PC-3 (cell line): ENCODE measurements at regions not wholly inside any gene's neighbourhood (a gene's known extent, or its start where the extent isn't known, plus 50 kb on each side); places are given as distances from the start of the nearest gene placed in this dataset.

Source experiments
- ATAC-seq: fragments of 200-7000 bp; cut with Tn5 transposase; 2 replicates; pipeline ENCODE4 v1.9.1; 2020; ENCODE audit warnings: mild to moderate bottlenecking, moderate library complexity
- BruUV-seq: library from RNA; stranded (reverse); fragments of 400-500 nt; replicated peaks from 2 replicates; lab custom pipeline; 2021; lab: Mats Ljungman, UMichigan
- CTCF ChIA-PET: fragments of 300-600 bp; sonication (Branson Sonifier 250); formaldehyde crosslinking; loops from one replicate; lab custom pipeline; 2022; ENCODE audit warnings: antibody characterized with exemption; lab: Charles Lee
- POLR2A ChIA-PET: fragments of 300-600 bp; sonication (Branson Sonifier 250); formaldehyde crosslinking; loops from one replicate; lab custom pipeline; 2022; ENCODE audit warnings: antibody characterized with exemption; ENCODE audit not compliant: unreplicated experiment; lab: Charles Lee
- DNase-seq: peaks from one replicate; pipeline ENCODE4 v3.0.0-alpha.2; 2015
- H2AFZ ChIP-seq: fragments of 300-600 bp; sonication (generic); 2 replicates; pipeline ENCODE4 v1.6.0; 2016; ENCODE audit warnings: antibody characterized with exemption, low read length
- H3F3A ChIP-seq: fragments of 300-600 bp; sonication (generic); one replicate; pipeline ENCODE4 v1.6.0; 2017; ENCODE audit warnings: antibody characterized with exemption, low read length, control low read depth, mild to moderate bottlenecking; ENCODE audit not compliant: unreplicated experiment
- H3K27ac ChIP-seq: fragments of 300-600 bp; sonication (generic); 2 replicates; pipeline ENCODE4 v1.5.1; 2016; ENCODE audit warnings: mild to moderate bottlenecking, low read length
- H3K27me3 ChIP-seq: fragments of 300-600 bp; sonication (generic); 2 replicates; pipeline ENCODE4 v1.6.1; 2016; ENCODE audit warnings: low read length, mixed read lengths
- H3K36me3 ChIP-seq: fragments of 300-600 bp; sonication (generic); 2 replicates; pipeline ENCODE4 v1.6.1; 2016; ENCODE audit warnings: low read depth, mixed run types, low read length, mixed read lengths
- H3K4me1 ChIP-seq: fragments of 300-600 bp; sonication (generic); 2 replicates; pipeline ENCODE4 v1.5.1; 2016; ENCODE audit warnings: low read length; ENCODE audit not compliant: insufficient read depth
- H3K4me2 ChIP-seq: fragments of 300-600 bp; sonication (generic); 2 replicates; pipeline ENCODE4 v1.6.0; 2016; ENCODE audit warnings: low read length
- H3K4me3 ChIP-seq: fragments of 300-600 bp; sonication (generic); 2 replicates; pipeline ENCODE4 v1.5.1; 2016; ENCODE audit warnings: mild to moderate bottlenecking, low read length, mixed read lengths
- H3K79me2 ChIP-seq: fragments of 300-600 bp; sonication (generic); 2 replicates; pipeline ENCODE4 v1.6.1; 2017; ENCODE audit warnings: low read length, mixed read lengths
- H3K9ac ChIP-seq: fragments of 300-600 bp; sonication (generic); 2 replicates; pipeline ENCODE4 v1.6.0; 2016; ENCODE audit warnings: mild to moderate bottlenecking, low read length
- H3K9me2 ChIP-seq: fragments of 300-600 bp; sonication (generic); replicated peaks from 2 replicates; pipeline ENCODE4 v1.6.1; 2016; ENCODE audit warnings: mixed run types, low read length, mixed read lengths
- H3K9me3 ChIP-seq: fragments of 300-600 bp; sonication (generic); 2 replicates; pipeline ENCODE4 v1.6.1; 2016; ENCODE audit warnings: low read length, mixed read lengths
- H4K20me1 ChIP-seq: fragments of 300-600 bp; sonication (generic); 2 replicates; pipeline ENCODE4 v1.6.1; 2016; ENCODE audit warnings: low read length, mixed read lengths
- EZH2 ChIP-seq: fragments of 300-600 bp; sonication (generic); IDR thresholded peaks from one replicate; pipeline ENCODE4 v1.6.1; 2017; ENCODE audit warnings: antibody characterized with exemption, mild to moderate bottlenecking, low read length; ENCODE audit not compliant: unreplicated experiment
- EZH2phosphoT487 ChIP-seq: fragments of 300-600 bp; sonication (generic); IDR thresholded peaks from 2 replicates; pipeline ENCODE4 v1.6.1; 2018; ENCODE audit warnings: mild to moderate bottlenecking, antibody characterized with exemption, low read length, borderline replicate concordance
- intact Hi-C: fragments of 100-400 bp; cut with micrococcal nuclease; formaldehyde crosslinking; loops from 2 replicates; pipeline ENCODE4 v1.9.0; 2023
- TF ChIP-seq, protein P1 (sequence below): fragments of 300-600 bp; sonication (generic); conservative IDR thresholded peaks from 2 replicates; pipeline ENCODE4 v1.5.1; 2017; ENCODE audit warnings: antibody characterized with exemption, low read depth, mild to moderate bottlenecking, low read length

DNA sequence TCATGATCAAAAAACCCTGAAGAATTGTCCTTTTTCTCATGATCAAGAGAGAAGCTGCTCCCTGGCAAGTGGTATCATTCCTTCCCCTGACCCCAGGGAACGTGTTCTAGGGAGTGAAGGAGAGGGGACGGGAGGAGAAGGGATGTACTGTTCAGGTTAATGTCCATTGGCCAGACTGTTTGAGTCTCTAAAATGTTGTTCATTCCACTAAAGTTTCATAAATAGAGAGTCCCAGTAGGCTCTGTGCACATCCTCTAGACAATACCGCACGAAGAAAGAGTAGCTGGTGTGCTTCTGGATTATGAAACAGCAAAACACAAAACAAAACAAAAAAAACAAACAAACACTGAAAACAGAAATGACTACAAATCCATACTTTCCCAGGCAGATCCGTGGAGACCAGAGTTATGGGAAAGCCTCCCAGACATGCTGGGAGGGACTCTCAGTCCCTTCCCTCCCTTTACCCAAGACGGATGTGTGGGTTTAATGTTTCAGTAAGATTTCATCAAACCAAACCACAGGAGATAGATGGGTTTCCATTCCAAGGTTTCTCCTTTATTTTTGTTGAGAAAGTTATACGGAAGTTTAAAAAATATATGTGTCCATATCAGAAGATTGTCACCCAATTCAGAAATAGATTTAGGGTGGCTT, 66.5 kb upstream of the TNS3 start:
- TF ChIP-seq, protein P1, sequence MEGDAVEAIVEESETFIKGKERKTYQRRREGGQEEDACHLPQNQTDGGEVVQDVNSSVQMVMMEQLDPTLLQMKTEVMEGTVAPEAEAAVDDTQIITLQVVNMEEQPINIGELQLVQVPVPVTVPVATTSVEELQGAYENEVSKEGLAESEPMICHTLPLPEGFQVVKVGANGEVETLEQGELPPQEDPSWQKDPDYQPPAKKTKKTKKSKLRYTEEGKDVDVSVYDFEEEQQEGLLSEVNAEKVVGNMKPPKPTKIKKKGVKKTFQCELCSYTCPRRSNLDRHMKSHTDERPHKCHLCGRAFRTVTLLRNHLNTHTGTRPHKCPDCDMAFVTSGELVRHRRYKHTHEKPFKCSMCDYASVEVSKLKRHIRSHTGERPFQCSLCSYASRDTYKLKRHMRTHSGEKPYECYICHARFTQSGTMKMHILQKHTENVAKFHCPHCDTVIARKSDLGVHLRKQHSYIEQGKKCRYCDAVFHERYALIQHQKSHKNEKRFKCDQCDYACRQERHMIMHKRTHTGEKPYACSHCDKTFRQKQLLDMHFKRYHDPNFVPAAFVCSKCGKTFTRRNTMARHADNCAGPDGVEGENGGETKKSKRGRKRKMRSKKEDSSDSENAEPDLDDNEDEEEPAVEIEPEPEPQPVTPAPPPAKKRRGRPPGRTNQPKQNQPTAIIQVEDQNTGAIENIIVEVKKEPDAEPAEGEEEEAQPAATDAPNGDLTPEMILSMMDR: no peak
- TF ChIP-seq EZH2phosphoT487 (no peak), EZH2 (no peak)
- POLR2A ChIA-PET: no interaction called here
- ATAC-seq: no peak

DNA sequence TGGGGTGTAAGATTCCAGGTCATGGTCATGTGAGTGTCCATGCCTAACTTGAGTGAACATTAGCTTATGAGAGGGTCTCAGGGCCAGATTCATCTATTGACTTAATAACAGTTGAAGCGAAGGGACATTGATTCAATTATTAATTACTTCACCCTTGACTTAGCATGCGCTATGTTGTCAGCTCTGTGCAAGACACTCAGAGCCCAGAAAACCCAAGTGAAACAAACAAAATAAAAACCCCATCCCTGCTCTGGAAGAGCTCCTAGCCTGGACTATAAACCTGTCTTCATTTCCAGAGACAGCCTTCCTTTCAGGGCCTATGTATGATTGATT, 66.0 kb upstream of the TNS3 start:
- Histone ChIP-seq H3K9me3 (peaks cover 7% of the 10 kb centered on the region; the same call in 1 of the 2 replicates), H3K27ac (no peak overlapping the region), H3F3A (peaks cover 3% of the 10 kb centered on the region), H3K79me2 (no peaks in the 10 kb centered on the region), H3K9me2 (no peaks in the 10 kb centered on the region), H4K20me1 (no peaks in the 10 kb centered on the region), H2AFZ (no peak overlapping the region), H3K9ac (no peak overlapping the region), H3K4me3 (no peak overlapping the region), H3K27me3 (no peaks in the 10 kb centered on the region), H3K4me1 (peaks cover 24% of the 10 kb centered on the region), H3K36me3 (no peaks in the 10 kb centered on the region), H3K4me2 (no peak overlapping the region)
- TF ChIP-seq EZH2phosphoT487: no peak
- CTCF ChIA-PET: no interaction called here
- intact Hi-C loops: no loop called here
- ATAC-seq (no peak), DNase-seq (no peak)
- BruUV-seq: no TSS peak
- POLR2A ChIA-PET: no interaction called here

More for the DNA sequence above, 66.5 kb upstream of the TNS3 start:
- H3K4me1 ChIP-seq: peaks cover 29% of the 10 kb centered on the region
- intact Hi-C loops: no loop called here
- no peak overlapping the region for H2AFZ ChIP-seq
- H3K9me2 ChIP-seq: no peaks in the 10 kb centered on the region
- no peak overlapping the region for H3K27ac ChIP-seq
- H3K36me3 ChIP-seq: no peaks in the 10 kb centered on the region
- H3K4me3 ChIP-seq: no peak overlapping the region
- H3F3A ChIP-seq: peaks cover 3% of the 10 kb centered on the region
- no TSS peak for BruUV-seq
- H3K79me2 ChIP-seq: no peaks in the 10 kb centered on the region
- no peaks in the 10 kb centered on the region for H3K27me3 ChIP-seq
- H4K20me1 ChIP-seq: no peaks in the 10 kb centered on the region
- H3K9ac ChIP-seq: no peak overlapping the region
- H3K4me2 ChIP-seq: no peak overlapping the region
- H3K9me3 ChIP-seq: peaks cover 7% of the 10 kb centered on the region; the same call in 1 of the 2 replicates
- CTCF ChIA-PET: no interaction called here
- no peak for DNase-seq

DNA sequence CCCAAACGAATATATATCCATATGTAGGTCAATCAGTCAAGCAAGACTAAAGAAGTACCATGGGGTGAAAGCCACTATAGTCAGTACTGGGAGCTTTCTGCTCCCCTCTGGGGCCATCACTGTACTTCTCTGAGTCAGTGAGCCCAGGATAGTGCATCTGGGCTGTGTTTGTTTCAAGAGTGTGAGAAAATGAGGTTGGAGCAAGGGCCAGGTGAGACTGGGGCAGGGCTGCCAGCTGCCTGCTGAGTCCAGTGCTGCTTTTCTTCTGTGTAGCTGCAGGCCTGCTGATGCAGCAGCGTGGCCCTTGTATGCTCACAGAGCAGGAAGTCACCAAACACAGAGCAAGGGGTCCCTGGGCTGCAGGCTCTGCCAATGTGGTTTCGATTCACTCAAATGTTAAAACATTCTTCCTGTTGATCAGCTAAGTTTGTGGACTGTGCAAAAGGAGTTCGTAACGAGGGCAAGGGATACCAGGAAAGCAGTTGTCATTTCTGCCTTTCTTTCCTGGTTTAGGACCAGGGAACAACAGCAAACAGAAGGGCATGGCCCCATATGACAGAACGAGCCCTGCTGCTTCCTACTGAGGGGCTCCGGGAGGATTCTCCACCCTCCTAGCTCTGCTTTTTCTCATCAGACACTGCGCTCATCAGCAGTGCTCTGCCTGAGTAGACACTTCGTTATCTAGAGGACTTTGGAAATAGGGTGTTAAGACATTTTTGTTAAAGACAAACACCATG, 65.4 kb upstream of the TNS3 start:
- Histone ChIP-seq H4K20me1 (no peaks in the 10 kb centered on the region), H3K9me3 (peaks cover 7% of the 10 kb centered on the region; the same call in 1 of the 2 replicates), H3F3A (peaks cover 3% of the 10 kb centered on the region), H3K27ac (no peak overlapping the region), H3K9ac (no peak overlapping the region), H3K9me2 (no peaks in the 10 kb centered on the region), H3K4me1 (peaks cover 19% of the 10 kb centered on the region), H3K4me2 (no peak overlapping the region), H2AFZ (no peak overlapping the region), H3K27me3 (no peaks in the 10 kb centered on the region), H3K4me3 (no peak overlapping the region), H3K79me2 (no peaks in the 10 kb centered on the region), H3K36me3 (no peaks in the 10 kb centered on the region)
- DNase-seq (no peak), ATAC-seq (no peak)
- POLR2A ChIA-PET: no interaction called here
- CTCF ChIA-PET: no interaction called here
- intact Hi-C loops: no loop called here
- BruUV-seq: no TSS peak
- no peak for TF ChIP-seq EZH2phosphoT487
